ENCODE measurements at regions not wholly inside any gene's neighbourhood (a gene's known extent, or its start where the extent isn't known, plus 50 kb on each side); places are given as distances from the start of the nearest gene placed in this dataset.

GRCh38 chr1:29747196-29747595, 510.9 kb downstream of the PTPRU start:
- ChIA-PET CTCF (no interaction called here), POLR2A (no interaction called here), RAD21 (ENCODE audit: low non-redundant PET in 1 of 2, low total read pairs in 2 of 2, uncharacterized antibody in 2 of 2, unreplicated experiment in 2 of 2) (no interaction called here)
- H3K4me1 ChIP-seq (ENCODE audit: control insufficient read depth in 1 of 2, insufficient read depth in 2 of 2, low read length in 2 of 2): no peaks in the 10 kb centered on the region
- no peak overlapping the region for H3K27ac ChIP-seq (ENCODE audit: low read depth, low read length)
- no peak overlapping the region for H2AFZ ChIP-seq (ENCODE audit: low read depth, low read length, poor library complexity, severe bottlenecking)
- no peaks in the 10 kb centered on the region for H3K9me3 ChIP-seq (ENCODE audit: control insufficient read depth in 1 of 2, insufficient read depth in 1 of 2, low read depth in 1 of 2, low read length in 2 of 2)
- no peak for TF ChIP-seq SP1 (IDR thresholded peaks at IDR 0.05; ENCODE audit: low read depth)
- no peak for TF ChIP-seq REST (IDR thresholded peaks at IDR 0.05; ENCODE audit: low read depth)
- TF ChIP-seq JUND (IDR thresholded peaks at IDR 0.05): no peak
- TF ChIP-seq ATF3 (IDR thresholded peaks at IDR 0.05): no peak
- no peak for TF ChIP-seq EZH2 (IDR thresholded peaks at IDR 0.05)
- no peak for TF ChIP-seq MAX (IDR thresholded peaks at IDR 0.05)
- TF ChIP-seq ZNF274 (IDR thresholded peaks at IDR 0.05; ENCODE audit: low read depth, low read length): no peak
- no peak for TF ChIP-seq YY1 (IDR thresholded peaks at IDR 0.05; ENCODE audit: extremely low read depth, insufficient replicate concordance, low read depth, low read length)
- TF ChIP-seq ELF1 (IDR thresholded peaks at IDR 0.05; ENCODE audit: borderline replicate concordance, low read depth): no peak
- no peak for TF ChIP-seq CBX3 (IDR thresholded peaks at IDR 0.05; ENCODE audit: low read depth)
- TF ChIP-seq POLR2A (IDR thresholded peaks at IDR 0.05; ENCODE audit: borderline replicate concordance, extremely low read depth, insufficient read depth, insufficient read length): no peak
- no peak for TF ChIP-seq FOSL1 (IDR thresholded peaks at IDR 0.05; ENCODE audit: low read depth)
- no peak for TF ChIP-seq RAD21 (IDR thresholded peaks at IDR 0.05; ENCODE audit: low read depth)
- DNase-seq (ENCODE audit: low read depth, low spot score): no peak
- no TSS peak for BruUV-seq (replicated peaks)
- H3K4me2 ChIP-seq (ENCODE audit: low read length): no peak overlapping the region
- H3K4me3 ChIP-seq (replicated peaks in 1 of 2; ENCODE audit: low read depth in 1 of 2, low read length in 2 of 2): no peak overlapping the region
- no peaks in the 10 kb centered on the region for H3K36me3 ChIP-seq (ENCODE audit: control insufficient read depth in 1 of 2, insufficient read depth in 2 of 2, low read length in 2 of 2)
- H4K20me1 ChIP-seq (ENCODE audit: insufficient read depth): no peaks in the 10 kb centered on the region
- H3K79me2 ChIP-seq (ENCODE audit: insufficient read depth, low read length): no peaks in the 10 kb centered on the region
- no peak overlapping the region for H3K9ac ChIP-seq (ENCODE audit: low read length)
- no peaks in the 10 kb centered on the region for H3K9me2 ChIP-seq (ENCODE audit: insufficient read depth)
- no peak for ATAC-seq
- peaks cover 17% of the 10 kb centered on the region for H3K27me3 ChIP-seq (ENCODE audit: insufficient read depth, low read length)
- intact Hi-C loops (cut with micrococcal nuclease): no loop called here

Measured in HCT116 (cell line).